Hematopoietic multipotent progenitor cell treated with erythropoietin and hydrocortisone succinate and interleukin-3 and kit ligand, for 15 days (in vitro differentiated cells): ENCODE measurements at regions not wholly inside any gene's neighbourhood (a gene's known extent, or its start where the extent isn't known, plus 50 kb on each side); places are given as distances from the start of the nearest gene placed in this dataset.
"Not testable (repeated sequence)": the region's sequence is repeated elsewhere in the genome, so short reads cannot be mapped to it uniquely, and the experiment has no call there.

Experiments
- DNase-seq: peaks from one replicate; pipeline ENCODE4 v3.0.0-alpha.2; 2015; ENCODE audit warnings: low spot score

GRCh38 chr3:157920822-157921700 is 185.2 kb downstream of the SHOX2 start:
- no peak for DNase-seq

- no peak for DNase-seq
These were observed 186.8 kb downstream of the SHOX2 start for GRCh38 chr3:157919319-157919887.

GRCh38 chr3:157918402-157918801 is 187.8 kb downstream of the SHOX2 start:
- no peak for DNase-seq

GRCh38 chr3:157916672-157917071 is 189.5 kb downstream of the SHOX2 start:
- DNase-seq: no peak

- no peak for DNase-seq
These were observed 191.3 kb downstream of the SHOX2 start for GRCh38 chr3:157914882-157915281.

- no peak for DNase-seq
These were observed 192.5 kb downstream of the SHOX2 start for GRCh38 chr3:157913741-157914150.

- no peak for DNase-seq
These were observed 193.4 kb downstream of the SHOX2 start for GRCh38 chr3:157912514-157913451.

- no peak for DNase-seq
These were observed 199.6 kb downstream of the SHOX2 start for GRCh38 chr3:157906627-157907026.

- no peak for DNase-seq
These were observed 200.3 kb downstream of the SHOX2 start for GRCh38 chr3:157905885-157906284.

- DNase-seq: not testable (repeated sequence)
These were observed 203.5 kb downstream of the SHOX2 start for GRCh38 chr3:157902680-157903079.

GRCh38 chr3:157888040-157888439 is 218.2 kb downstream of the SHOX2 start:
- no peak for DNase-seq

- no peak for DNase-seq
These were observed 229.7 kb downstream of the SHOX2 start for GRCh38 chr3:157876556-157876955.

GRCh38 chr3:157872902-157873301 is 233.3 kb downstream of the SHOX2 start:
- no peak for DNase-seq

- DNase-seq: no peak
These were observed 234.3 kb downstream of the SHOX2 start for GRCh38 chr3:157871838-157872460.

- no peak for DNase-seq
These were observed 235.0 kb downstream of the SHOX2 start for GRCh38 chr3:157871248-157871647.

GRCh38 chr3:157868946-157869345 is 237.3 kb downstream of the SHOX2 start:
- DNase-seq: no peak

- DNase-seq: no peak
These were observed 238.0 kb downstream of the SHOX2 start for GRCh38 chr3:157868196-157868595.

- DNase-seq: peak; percentile 61
These were observed 240.7 kb downstream of the SHOX2 start for GRCh38 chr3:157865352-157866000.

GRCh38 chr3:157861076-157861765 is 245.0 kb downstream of the SHOX2 start:
- DNase-seq: no peak

- no peak for DNase-seq
These were observed 246.7 kb downstream of the SHOX2 start for GRCh38 chr3:157859541-157859940.

- no peak for DNase-seq
These were observed 247.4 kb downstream of the SHOX2 start for GRCh38 chr3:157858821-157859220.
